SK-N-MC (cell line): ENCODE measurements at regions not wholly inside any gene's neighbourhood (a gene's known extent, or its start where the extent isn't known, plus 50 kb on each side); places are given as distances from the start of the nearest gene placed in this dataset.

Experiments
- EZH2 ChIP-seq: fragments of 200-600 bp; sonication (generic); IDR thresholded peaks from one replicate; pipeline ENCODE4 v1.6.1; 2017; ENCODE audit warnings: antibody characterized with exemption
- FOXP2 ChIP-seq: optimal IDR thresholded peaks from 2 replicates; pipeline ENCODE3; 2011; ENCODE audit warnings: mild to moderate bottlenecking, moderate library complexity; ENCODE audit not compliant: insufficient read depth; ENCODE audit errors: extremely low read length, control extremely low read depth

GRCh38 chr3:194201953-194202666, 66.2 kb downstream of the HES1 start:
- TF ChIP-seq EZH2 (no peak), FOXP2 (no peak)
